ENCODE measurements at regions not wholly inside any gene's neighbourhood (a gene's known extent, or its start where the extent isn't known, plus 50 kb on each side); places are given as distances from the start of the nearest gene placed in this dataset.

DNA sequence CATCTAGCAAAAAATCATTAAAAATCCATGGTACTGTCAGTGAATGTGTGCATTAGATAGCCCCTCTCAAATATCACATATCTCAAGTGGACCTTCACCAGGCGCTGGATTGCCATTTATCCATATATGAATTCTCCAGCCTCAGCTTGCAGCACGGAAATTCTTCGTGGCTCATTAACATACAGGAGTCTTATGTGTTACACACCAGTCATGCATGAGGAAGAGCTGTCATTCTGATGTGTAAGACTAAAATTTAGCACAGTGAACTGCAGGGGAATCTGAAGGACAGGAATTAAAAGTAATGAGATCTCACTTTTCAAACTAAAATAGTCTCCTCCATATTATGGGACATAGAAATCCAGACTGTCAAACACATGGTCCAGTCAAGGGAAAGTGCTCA lies 542.4 kb upstream of the DPP6 start:
- ChIA-PET CTCF (no interaction called here), POLR2A (ENCODE audit: low non-redundant PET) (no interaction called here)
- BruUV-seq (replicated peaks) = no TSS peak
- Histone ChIP-seq H3K4me1 (ENCODE audit: insufficient read depth, low read length, poor library complexity, severe bottlenecking) (no peaks in the 10 kb centered on the region), H3K4me3 (ENCODE audit: low read depth, low read length, poor library complexity, severe bottlenecking) (no peak overlapping the region), H3K27ac (ENCODE audit: low read depth, low read length, poor library complexity, severe bottlenecking) (no peak overlapping the region), H3K27me3 (replicated peaks; ENCODE audit: insufficient read depth, low read depth, low read length, poor library complexity) (no peaks in the 10 kb centered on the region), H3K36me3 (ENCODE audit: insufficient read depth, low read length, poor library complexity, severe bottlenecking) (no peaks in the 10 kb centered on the region), H3K9me3 (ENCODE audit: low read depth, low read length, poor library complexity, severe bottlenecking) (peaks cover 11% of the 10 kb centered on the region)
- no peak for DNase-seq (ENCODE audit: low spot score)
- TF ChIP-seq EZH2 (IDR thresholded peaks at IDR 0.05; ENCODE audit: borderline replicate concordance, low read depth, low read length, poor library complexity, severe bottlenecking) = no peak
- TF ChIP-seq, protein P1, sequence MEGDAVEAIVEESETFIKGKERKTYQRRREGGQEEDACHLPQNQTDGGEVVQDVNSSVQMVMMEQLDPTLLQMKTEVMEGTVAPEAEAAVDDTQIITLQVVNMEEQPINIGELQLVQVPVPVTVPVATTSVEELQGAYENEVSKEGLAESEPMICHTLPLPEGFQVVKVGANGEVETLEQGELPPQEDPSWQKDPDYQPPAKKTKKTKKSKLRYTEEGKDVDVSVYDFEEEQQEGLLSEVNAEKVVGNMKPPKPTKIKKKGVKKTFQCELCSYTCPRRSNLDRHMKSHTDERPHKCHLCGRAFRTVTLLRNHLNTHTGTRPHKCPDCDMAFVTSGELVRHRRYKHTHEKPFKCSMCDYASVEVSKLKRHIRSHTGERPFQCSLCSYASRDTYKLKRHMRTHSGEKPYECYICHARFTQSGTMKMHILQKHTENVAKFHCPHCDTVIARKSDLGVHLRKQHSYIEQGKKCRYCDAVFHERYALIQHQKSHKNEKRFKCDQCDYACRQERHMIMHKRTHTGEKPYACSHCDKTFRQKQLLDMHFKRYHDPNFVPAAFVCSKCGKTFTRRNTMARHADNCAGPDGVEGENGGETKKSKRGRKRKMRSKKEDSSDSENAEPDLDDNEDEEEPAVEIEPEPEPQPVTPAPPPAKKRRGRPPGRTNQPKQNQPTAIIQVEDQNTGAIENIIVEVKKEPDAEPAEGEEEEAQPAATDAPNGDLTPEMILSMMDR (conservative IDR thresholded peaks at IDR 0.05; ENCODE audit: low read depth, low read length) = no peak
- intact Hi-C loops (cut with micrococcal nuclease; ENCODE audit: unreplicated experiment) = no loop called here

DNA sequence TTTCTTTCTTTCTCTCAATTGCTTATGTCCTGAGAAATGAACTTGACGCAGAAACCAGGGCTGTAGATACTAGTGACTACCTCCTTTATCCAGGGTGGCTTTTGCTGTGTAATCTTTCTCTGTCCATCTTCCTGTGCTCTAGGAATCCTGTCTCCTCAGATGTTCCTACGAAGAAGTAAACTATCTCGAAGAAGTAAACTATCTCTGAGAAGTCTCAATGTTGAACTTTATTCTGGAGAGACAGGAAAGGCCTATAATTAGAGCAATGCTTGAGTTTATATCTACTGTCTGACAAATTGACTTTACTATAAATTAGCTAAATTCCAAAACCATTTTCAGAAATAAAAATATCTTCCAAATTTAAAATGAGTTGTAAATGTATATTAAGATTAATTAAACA lies 541.5 kb upstream of the DPP6 start:
- no peak for TF ChIP-seq EZH2 (IDR thresholded peaks at IDR 0.05; ENCODE audit: borderline replicate concordance, low read depth, low read length, poor library complexity, severe bottlenecking)
- TF ChIP-seq, protein P1 (conservative IDR thresholded peaks at IDR 0.05; ENCODE audit: low read depth, low read length) = no peak
- no peaks in the 10 kb centered on the region for H3K4me1 ChIP-seq (ENCODE audit: insufficient read depth, low read length, poor library complexity, severe bottlenecking)
- no peaks in the 10 kb centered on the region for H3K36me3 ChIP-seq (ENCODE audit: insufficient read depth, low read length, poor library complexity, severe bottlenecking)
- DNase-seq (ENCODE audit: low spot score) = no peak
- H3K27ac ChIP-seq (ENCODE audit: low read depth, low read length, poor library complexity, severe bottlenecking) = no peak overlapping the region
- intact Hi-C loops (cut with micrococcal nuclease; ENCODE audit: unreplicated experiment) = no loop called here
- BruUV-seq (replicated peaks) = no TSS peak
- no peaks in the 10 kb centered on the region for H3K27me3 ChIP-seq (replicated peaks; ENCODE audit: insufficient read depth, low read depth, low read length, poor library complexity)
- POLR2A ChIA-PET (ENCODE audit: low non-redundant PET) = no interaction called here
- peaks cover 11% of the 10 kb centered on the region for H3K9me3 ChIP-seq (ENCODE audit: low read depth, low read length, poor library complexity, severe bottlenecking)
- CTCF ChIA-PET = no interaction called here
- no peak overlapping the region for H3K4me3 ChIP-seq (ENCODE audit: low read depth, low read length, poor library complexity, severe bottlenecking)

DNA sequence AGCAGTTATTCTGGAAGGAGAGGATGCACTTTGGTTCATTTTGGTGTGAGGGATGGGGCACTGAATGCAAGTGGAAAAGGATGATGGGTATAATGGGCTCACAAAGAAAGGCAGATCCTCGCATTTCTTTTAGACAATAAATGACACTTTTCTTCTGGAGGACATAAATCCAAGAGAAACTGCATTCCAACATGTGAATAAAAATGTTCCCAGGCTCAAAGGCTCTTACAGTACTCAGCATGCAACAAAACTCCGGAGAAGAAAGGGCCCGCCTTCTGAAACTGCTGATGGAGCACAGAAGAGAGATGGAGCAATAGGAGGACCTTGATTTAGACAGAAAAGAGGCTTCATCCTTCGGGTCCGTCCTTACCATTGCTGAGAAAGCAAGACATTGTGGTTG lies 538.2 kb upstream of the DPP6 start:
- Histone ChIP-seq H3K4me1 (ENCODE audit: insufficient read depth, low read length, poor library complexity, severe bottlenecking) (no peaks in the 10 kb centered on the region), H3K27me3 (replicated peaks; ENCODE audit: insufficient read depth, low read depth, low read length, poor library complexity) (no peaks in the 10 kb centered on the region), H3K9me3 (ENCODE audit: low read depth, low read length, poor library complexity, severe bottlenecking) (peaks cover 12% of the 10 kb centered on the region), H3K36me3 (ENCODE audit: insufficient read depth, low read length, poor library complexity, severe bottlenecking) (no peaks in the 10 kb centered on the region), H3K27ac (ENCODE audit: low read depth, low read length, poor library complexity, severe bottlenecking) (no peak overlapping the region), H3K4me3 (ENCODE audit: low read depth, low read length, poor library complexity, severe bottlenecking) (no peak overlapping the region)
- ChIA-PET CTCF (no interaction called here), POLR2A (ENCODE audit: low non-redundant PET) (no interaction called here)
- no TSS peak for BruUV-seq (replicated peaks)
- intact Hi-C loops (cut with micrococcal nuclease; ENCODE audit: unreplicated experiment) = no loop called here
- TF ChIP-seq EZH2 (IDR thresholded peaks at IDR 0.05; ENCODE audit: borderline replicate concordance, low read depth, low read length, poor library complexity, severe bottlenecking) = no peak
- TF ChIP-seq, protein P1 (conservative IDR thresholded peaks at IDR 0.05; ENCODE audit: low read depth, low read length) = no peak
- DNase-seq (ENCODE audit: low spot score) = no peak

Data from A673 (cell line).